ENCODE measurements at regions not wholly inside any gene's neighbourhood (a gene's known extent, or its start where the extent isn't known, plus 50 kb on each side); places are given as distances from the start of the nearest gene placed in this dataset.
"Not testable (repeated sequence)": the region's sequence is repeated elsewhere in the genome, so short reads cannot be mapped to it uniquely, and the experiment has no call there.

DNA sequence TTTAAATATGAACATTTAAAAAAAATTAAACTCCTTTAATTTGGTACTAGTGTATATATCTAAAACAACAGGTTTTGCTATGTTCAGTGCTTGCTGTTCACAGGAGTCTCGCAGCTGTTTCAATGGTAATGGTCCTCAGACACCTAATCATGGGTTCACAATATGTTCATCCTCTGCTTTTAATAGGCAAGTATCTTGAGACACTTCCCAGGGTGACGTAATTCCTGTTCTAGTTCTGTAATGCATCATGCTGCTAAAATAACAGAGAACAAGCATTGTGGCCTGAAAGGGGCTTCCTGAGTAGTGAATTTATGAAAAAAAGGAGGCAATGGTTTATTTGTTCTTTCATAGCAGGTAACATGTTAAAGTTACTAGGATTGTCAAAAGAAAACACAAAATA, 625.2 kb upstream of the GBE1 start:
- Histone ChIP-seq H3K9ac (ENCODE audit: insufficient read length) (no peak overlapping the region), H3K27ac (no peak overlapping the region), H3K36me3 (ENCODE audit: insufficient read depth, low read length) (no peaks in the 10 kb centered on the region), H3K9me3 (ENCODE audit: low read depth, low read length) (no peaks in the 10 kb centered on the region), H3K4me3 (no peak overlapping the region)
- DNase-seq (ENCODE audit: low read depth, low spot score) = no peak
- TF ChIP-seq POLR2AphosphoS5 (IDR thresholded peaks at IDR 0.05; ENCODE audit: borderline replicate concordance, low read depth, low read length) = no peak
- no peak for TF ChIP-seq EZH2 (IDR thresholded peaks at IDR 0.05)
- TF ChIP-seq FOXP2 (optimal IDR thresholded peaks at IDR 0.05; ENCODE audit: control extremely low read depth, extremely low read length, insufficient read depth) = no peak

DNA sequence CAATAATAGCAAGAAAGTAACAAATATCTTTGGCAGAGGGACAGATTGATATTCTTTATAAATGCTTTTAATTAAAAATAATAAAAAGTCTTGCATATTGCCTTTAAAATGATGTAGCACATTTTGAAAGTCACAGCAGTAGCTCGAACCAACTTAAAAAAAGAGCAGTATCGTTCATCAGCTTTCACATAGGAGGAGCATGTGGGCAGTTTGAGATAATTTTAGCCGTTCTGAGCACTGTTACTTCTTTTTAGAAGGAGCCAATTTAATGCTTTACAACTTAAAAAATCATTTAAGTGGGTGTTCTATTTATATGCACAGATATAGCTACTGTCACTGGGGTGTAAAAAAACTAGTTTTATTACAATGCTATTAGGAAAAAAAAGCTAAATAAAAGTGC, 622.7 kb upstream of the GBE1 start:
- Histone ChIP-seq H3K36me3 (ENCODE audit: insufficient read depth, low read length) (no peaks in the 10 kb centered on the region), H3K4me3 (no peak overlapping the region), H3K27ac (no peak overlapping the region), H3K9me3 (ENCODE audit: low read depth, low read length) (no peaks in the 10 kb centered on the region), H3K9ac (ENCODE audit: insufficient read length) (no peak overlapping the region)
- TF ChIP-seq FOXP2 (optimal IDR thresholded peaks at IDR 0.05; ENCODE audit: control extremely low read depth, extremely low read length, insufficient read depth) (no peak), POLR2AphosphoS5 (IDR thresholded peaks at IDR 0.05; ENCODE audit: borderline replicate concordance, low read depth, low read length) (no peak), EZH2 (IDR thresholded peaks at IDR 0.05) (no peak)
- DNase-seq (ENCODE audit: low read depth, low spot score) = no peak

DNA sequence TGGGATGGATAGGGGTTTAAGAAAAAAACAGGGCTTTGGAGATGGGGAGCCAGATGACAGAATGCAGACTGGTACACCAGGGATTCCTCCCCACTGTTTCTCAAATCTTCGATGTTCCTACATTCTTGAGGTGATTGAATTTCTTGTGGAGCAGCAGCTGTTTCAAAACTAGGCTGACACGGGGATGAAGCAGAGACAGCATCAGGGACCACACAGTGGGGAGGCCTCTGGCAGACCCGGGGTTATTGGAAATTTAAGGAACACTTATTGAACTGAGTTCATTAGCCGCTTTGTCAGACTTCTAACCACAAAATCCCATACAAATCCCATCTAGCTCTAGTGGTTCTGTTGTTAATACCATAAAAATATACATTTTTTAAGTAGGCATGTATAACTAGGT, 621.4 kb upstream of the GBE1 start:
- Histone ChIP-seq H3K9ac (ENCODE audit: insufficient read length) (no peak overlapping the region), H3K9me3 (ENCODE audit: low read depth, low read length) (no peaks in the 10 kb centered on the region), H3K27ac (no peak overlapping the region), H3K4me3 (no peak overlapping the region), H3K36me3 (ENCODE audit: insufficient read depth, low read length) (no peaks in the 10 kb centered on the region)
- TF ChIP-seq FOXP2 (optimal IDR thresholded peaks at IDR 0.05; ENCODE audit: control extremely low read depth, extremely low read length, insufficient read depth) = no peak
- no peak for TF ChIP-seq EZH2 (IDR thresholded peaks at IDR 0.05)
- no peak for TF ChIP-seq POLR2AphosphoS5 (IDR thresholded peaks at IDR 0.05; ENCODE audit: borderline replicate concordance, low read depth, low read length)
- DNase-seq (ENCODE audit: low read depth, low spot score) = no peak

- H3K9ac ChIP-seq (ENCODE audit: insufficient read length) = no peak overlapping the region
- no peak for DNase-seq (ENCODE audit: low read depth, low spot score)
- H3K27ac ChIP-seq = no peak overlapping the region
- no peak for TF ChIP-seq POLR2AphosphoS5 (IDR thresholded peaks at IDR 0.05; ENCODE audit: borderline replicate concordance, low read depth, low read length)
- TF ChIP-seq EZH2 (IDR thresholded peaks at IDR 0.05) = no peak
- TF ChIP-seq FOXP2 (optimal IDR thresholded peaks at IDR 0.05; ENCODE audit: control extremely low read depth, extremely low read length, insufficient read depth) = no peak
- H3K9me3 ChIP-seq (ENCODE audit: low read depth, low read length) = no peaks in the 10 kb centered on the region; the same call in 1 of the 2 replicates
- H3K36me3 ChIP-seq (ENCODE audit: insufficient read depth, low read length) = no peaks in the 10 kb centered on the region
- H3K4me3 ChIP-seq = no peak overlapping the region
Observed at GRCh38 chr3:82378392-82378791, 616.9 kb upstream of the GBE1 start.

DNA sequence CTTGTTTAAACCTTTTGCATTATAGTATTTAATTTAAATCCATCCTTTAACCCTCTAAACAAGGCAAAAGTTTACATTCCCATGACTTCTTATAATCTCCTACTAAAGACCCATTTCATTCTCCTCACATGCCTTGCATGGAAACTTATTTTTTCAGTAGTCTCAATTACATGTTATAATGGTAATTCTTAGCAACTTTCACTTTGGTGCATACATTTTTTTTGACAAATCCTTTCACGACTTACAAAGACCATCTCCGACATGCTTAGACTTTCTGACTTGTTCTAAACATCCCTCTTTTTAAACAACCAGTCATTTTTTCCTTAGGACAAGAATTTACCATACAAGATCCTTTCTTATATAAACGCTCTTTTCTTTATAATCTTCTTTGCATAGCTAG, 615.4 kb upstream of the GBE1 start:
- Histone ChIP-seq H3K36me3 (ENCODE audit: insufficient read depth, low read length) (no peaks in the 10 kb centered on the region), H3K9me3 (ENCODE audit: low read depth, low read length) (no peaks in the 10 kb centered on the region; the same call in 1 of the 2 replicates), H3K9ac (ENCODE audit: insufficient read length) (no peak overlapping the region), H3K4me3 (no peak overlapping the region), H3K27ac (no peak overlapping the region)
- peak; percentile 6 for DNase-seq (ENCODE audit: low read depth, low spot score)
- no peak for TF ChIP-seq POLR2AphosphoS5 (IDR thresholded peaks at IDR 0.05; ENCODE audit: borderline replicate concordance, low read depth, low read length)
- TF ChIP-seq EZH2 (IDR thresholded peaks at IDR 0.05) = no peak
- no peak for TF ChIP-seq FOXP2 (optimal IDR thresholded peaks at IDR 0.05; ENCODE audit: control extremely low read depth, extremely low read length, insufficient read depth)

GRCh38 chr3:82373833-82374232, 612.4 kb upstream of the GBE1 start:
- not testable (repeated sequence) for H3K9me3 ChIP-seq (ENCODE audit: low read depth, low read length); H3K36me3 ChIP-seq (ENCODE audit: insufficient read depth, low read length); H3K27ac ChIP-seq; H3K4me3 ChIP-seq; H3K9ac ChIP-seq (ENCODE audit: insufficient read length); DNase-seq (ENCODE audit: low read depth, low spot score)

DNA sequence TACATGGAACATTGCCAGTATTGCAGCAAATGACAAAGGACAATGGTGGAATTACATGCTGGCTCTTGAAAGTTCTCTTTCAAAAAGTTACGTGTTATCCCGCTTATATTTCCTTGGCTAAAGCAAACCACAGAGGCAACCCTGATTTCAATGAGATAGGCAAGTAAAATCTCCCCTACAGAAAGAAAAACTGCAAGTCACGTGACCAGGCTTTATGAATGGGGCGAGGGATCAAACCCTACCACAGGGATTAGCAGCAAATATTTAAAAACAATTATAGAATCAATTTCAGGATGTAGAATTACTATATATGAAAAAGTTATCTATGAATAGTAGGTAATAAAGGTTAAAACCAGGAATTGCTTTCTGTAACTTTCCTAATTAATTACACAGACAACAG, 603.4 kb upstream of the GBE1 start:
- H3K4me3 ChIP-seq = no peak overlapping the region
- DNase-seq (ENCODE audit: low read depth, low spot score) = no peak
- no peak overlapping the region for H3K27ac ChIP-seq
- TF ChIP-seq POLR2AphosphoS5 (IDR thresholded peaks at IDR 0.05; ENCODE audit: borderline replicate concordance, low read depth, low read length) = no peak
- no peak for TF ChIP-seq EZH2 (IDR thresholded peaks at IDR 0.05)
- no peak for TF ChIP-seq FOXP2 (optimal IDR thresholded peaks at IDR 0.05; ENCODE audit: control extremely low read depth, extremely low read length, insufficient read depth)
- no peaks in the 10 kb centered on the region for H3K36me3 ChIP-seq (ENCODE audit: insufficient read depth, low read length)
- no peak overlapping the region for H3K9ac ChIP-seq (ENCODE audit: insufficient read length)
- H3K9me3 ChIP-seq (ENCODE audit: low read depth, low read length) = no peaks in the 10 kb centered on the region

- DNase-seq (ENCODE audit: low read depth, low spot score) = no peak
- TF ChIP-seq EZH2 (IDR thresholded peaks at IDR 0.05) (no peak), FOXP2 (optimal IDR thresholded peaks at IDR 0.05; ENCODE audit: control extremely low read depth, extremely low read length, insufficient read depth) (no peak), POLR2AphosphoS5 (IDR thresholded peaks at IDR 0.05; ENCODE audit: borderline replicate concordance, low read depth, low read length) (no peak)
- Histone ChIP-seq H3K27ac (no peak overlapping the region), H3K4me3 (no peak overlapping the region), H3K36me3 (ENCODE audit: insufficient read depth, low read length) (no peaks in the 10 kb centered on the region), H3K9me3 (ENCODE audit: low read depth, low read length) (no peaks in the 10 kb centered on the region), H3K9ac (ENCODE audit: insufficient read length) (no peak overlapping the region)
Observed at GRCh38 chr3:82363131-82363530, 601.7 kb upstream of the GBE1 start.

DNA sequence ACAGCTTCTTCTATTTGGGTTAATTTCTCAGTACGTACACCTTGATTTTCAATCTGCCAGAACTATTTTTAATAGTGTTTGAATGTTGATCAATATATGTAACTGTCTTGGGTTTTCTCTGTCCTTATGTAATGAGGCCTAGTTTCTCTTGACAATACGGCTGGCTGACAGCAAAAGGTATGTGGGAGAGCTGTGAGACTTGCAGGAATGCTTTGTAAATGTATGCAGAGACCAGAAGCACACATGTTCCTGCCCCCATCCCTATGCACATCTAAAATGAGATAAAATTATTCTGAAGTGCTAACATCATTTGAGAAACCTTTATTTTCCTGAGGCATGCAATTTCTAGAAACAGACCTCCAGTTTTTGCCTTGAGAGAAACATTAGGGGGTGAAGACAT, 593.8 kb upstream of the GBE1 start:
- Histone ChIP-seq H3K4me3 (no peak overlapping the region), H3K9me3 (ENCODE audit: low read depth, low read length) (no peaks in the 10 kb centered on the region), H3K27ac (no peak overlapping the region), H3K9ac (ENCODE audit: insufficient read length) (no peak overlapping the region), H3K36me3 (ENCODE audit: insufficient read depth, low read length) (no peaks in the 10 kb centered on the region)
- TF ChIP-seq EZH2 (IDR thresholded peaks at IDR 0.05) (no peak), FOXP2 (optimal IDR thresholded peaks at IDR 0.05; ENCODE audit: control extremely low read depth, extremely low read length, insufficient read depth) (no peak), POLR2AphosphoS5 (IDR thresholded peaks at IDR 0.05; ENCODE audit: borderline replicate concordance, low read depth, low read length) (no peak)
- no peak for DNase-seq (ENCODE audit: low read depth, low spot score)

All from SK-N-MC (cell line).